Memory B cell (primary cell): ENCODE measurements at regions not wholly inside any gene's neighbourhood (a gene's known extent, or its start where the extent isn't known, plus 50 kb on each side); places are given as distances from the start of the nearest gene placed in this dataset.
"Not testable (repeated sequence)": the region's sequence is repeated elsewhere in the genome, so short reads cannot be mapped to it uniquely, and the experiment has no call there.

Source experiments
- ATAC-seq: fragments of 150-1000 bp; cut with Tn5 transposase; 2 replicates; pipeline ENCODE4 v1.10.0; 2021; ENCODE audit warnings: low read depth, mild to moderate bottlenecking, moderate library complexity
- DNase-seq, 2 donors: peaks; one replicate each; pipeline ENCODE4 v3.0.0; 2022; ENCODE audit warnings: low spot score in 2 of 2
- H3K27ac Mint-ChIP-seq: one replicate; pipeline ENCODE4 v1.8.0; 2022; ENCODE audit warnings: mild to moderate bottlenecking, moderate library complexity, mixed read lengths
- H3K27me3 Mint-ChIP-seq: one replicate; pipeline ENCODE4 v1.8.0; 2022; ENCODE audit warnings: mixed read lengths
- H3K36me3 Mint-ChIP-seq: one replicate; pipeline ENCODE4 v1.8.0; 2022; ENCODE audit warnings: mild to moderate bottlenecking, mixed read lengths
- H3K4me1 Mint-ChIP-seq: one replicate; pipeline ENCODE4 v1.8.0; 2022; ENCODE audit warnings: mixed read lengths
- H3K4me3 Mint-ChIP-seq: one replicate; pipeline ENCODE4 v1.8.0; 2022; ENCODE audit warnings: mild to moderate bottlenecking, moderate library complexity, mixed read lengths
- H3K9me3 Mint-ChIP-seq: one replicate; pipeline ENCODE4 v1.8.0; 2022; ENCODE audit warnings: mixed read lengths

DNA sequence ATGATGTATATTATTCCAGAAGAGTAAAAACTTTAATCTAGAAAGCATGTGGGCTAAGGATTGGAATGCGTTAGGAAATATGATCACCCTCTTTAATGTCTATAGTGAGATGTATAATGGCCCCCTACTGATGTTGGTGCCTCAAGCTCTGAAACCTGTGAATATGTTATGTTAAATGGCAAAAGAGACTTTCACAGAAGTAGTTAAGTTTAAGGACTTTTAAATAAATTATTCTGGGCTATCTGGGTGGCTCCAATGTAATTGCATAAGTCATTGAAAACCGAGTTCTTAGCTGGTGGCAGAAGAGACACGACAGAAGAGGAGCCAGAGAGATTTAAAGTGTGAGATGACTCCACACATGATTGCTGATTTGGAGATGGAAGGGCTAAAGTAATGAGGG lies 1048.4 kb downstream of the PRIM2 start:
- H3K4me1 Mint-ChIP-seq, H3K36me3 Mint-ChIP-seq, H3K27me3 Mint-ChIP-seq, H3K27ac Mint-ChIP-seq, DNase-seq, H3K9me3 Mint-ChIP-seq, ATAC-seq, H3K4me3 Mint-ChIP-seq: not testable (repeated sequence)

DNA sequence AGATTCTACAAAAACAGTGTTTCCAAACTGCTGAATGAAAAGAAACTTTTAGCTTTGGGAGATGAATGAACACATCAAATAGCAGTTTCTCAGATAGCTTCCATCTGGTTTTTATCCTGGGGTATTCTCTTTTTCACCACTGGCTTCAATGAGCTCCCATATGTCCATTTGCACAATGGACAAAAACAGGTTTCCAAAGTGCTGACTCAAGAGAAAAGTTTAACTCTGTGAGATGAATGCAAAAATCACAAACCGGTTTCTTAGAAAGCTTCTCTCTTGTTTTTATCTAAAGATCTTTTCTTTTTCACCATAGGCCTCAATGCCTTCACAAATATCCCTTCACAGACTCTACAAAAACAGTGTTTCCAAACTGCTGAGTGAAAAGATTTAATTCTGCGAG lies 1089.2 kb downstream of the PRIM2 start:
- not testable (repeated sequence) for ATAC-seq, H3K4me3 Mint-ChIP-seq, H3K4me1 Mint-ChIP-seq, DNase-seq, H3K36me3 Mint-ChIP-seq, H3K9me3 Mint-ChIP-seq, H3K27me3 Mint-ChIP-seq, H3K27ac Mint-ChIP-seq

DNA sequence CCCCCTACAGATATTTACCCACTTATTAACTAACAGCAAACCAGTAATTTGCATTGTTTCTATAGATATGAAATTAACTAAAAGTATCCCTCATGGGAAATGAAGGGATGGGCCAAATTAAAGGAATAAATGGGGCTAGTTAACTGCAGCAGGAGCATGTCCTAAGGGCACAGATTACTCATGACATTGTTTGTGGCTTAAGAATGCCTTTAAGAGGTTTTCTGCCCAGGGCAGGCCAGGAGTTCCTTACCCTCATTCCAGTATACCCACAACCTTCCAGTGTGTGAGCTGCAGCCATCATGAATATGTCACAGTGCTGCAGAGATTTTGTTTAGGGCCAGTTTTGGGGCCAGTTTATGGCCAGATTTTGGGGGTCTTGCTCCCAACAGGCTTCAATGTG lies 1101.9 kb downstream of the PRIM2 start:
- H3K4me1 Mint-ChIP-seq: no peaks in the 10 kb centered on the region
- H3K36me3 Mint-ChIP-seq: no peaks in the 10 kb centered on the region
- peaks cover 3% of the 10 kb centered on the region for H3K9me3 Mint-ChIP-seq
- ATAC-seq (no peak), DNase-seq (no peak)
- no peaks in the 10 kb centered on the region for H3K27me3 Mint-ChIP-seq
- H3K27ac Mint-ChIP-seq: no peak overlapping the region
- H3K4me3 Mint-ChIP-seq: no peak overlapping the region
